Spleen (tissue), 3 donors: ENCODE measurements at regions not wholly inside any gene's neighbourhood (a gene's known extent, or its start where the extent isn't known, plus 50 kb on each side); places are given as distances from the start of the nearest gene placed in this dataset.

Experiments used
- POLR2A ChIP-seq, 3 donors: fragments of 450-650 bp; IDR thresholded peaks; one replicate each; pipeline ENCODE4 v1.5.1; 2017; ENCODE audit warnings: antibody characterized with exemption in 3 of 3, mild to moderate bottlenecking in 1 of 3
- POLR2AphosphoS5 ChIP-seq, 3 donors: sonication (generic); formaldehyde crosslinking; IDR thresholded peaks; one replicate each; pipeline ENCODE4 v1.5.1; 2017; ENCODE audit warnings: antibody characterized with exemption in 3 of 3

DNA sequence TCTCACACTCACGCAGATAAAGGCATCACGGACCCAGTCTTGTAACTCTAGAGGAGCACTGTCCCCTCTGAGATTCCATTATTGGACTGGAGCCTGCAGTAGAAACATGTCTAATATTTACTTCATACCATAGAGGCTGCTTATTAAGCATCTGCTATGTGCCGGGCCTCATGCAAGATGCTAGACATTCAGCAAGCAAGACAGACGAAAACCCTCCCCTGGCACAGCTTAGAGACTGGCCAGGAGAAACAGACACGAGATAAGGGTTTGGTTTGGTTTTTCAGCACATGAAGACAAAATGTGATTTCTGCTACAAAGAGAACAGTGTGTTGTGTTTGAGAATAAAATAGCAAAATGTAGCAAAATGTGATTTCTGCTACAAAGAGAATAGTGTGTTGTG is 719.2 kb downstream of the MED13L start:
- TF ChIP-seq POLR2A (IDR thresholded peaks at IDR 0.05) (no peak), POLR2AphosphoS5 (IDR thresholded peaks at IDR 0.05) (no peak)
